ENCODE measurements at regions not wholly inside any gene's neighbourhood (a gene's known extent, or its start where the extent isn't known, plus 50 kb on each side); places are given as distances from the start of the nearest gene placed in this dataset.

GRCh38 chr14:26395726-26396125 lies 202.1 kb downstream of the NOVA1 start:
- no peak for TF ChIP-seq CTCF (IDR thresholded peaks at IDR 0.05; ENCODE audit: low read depth, low read length)
- Histone ChIP-seq H3K27ac (no peak overlapping the region), H3K4me3 (no peak overlapping the region), H3K4me1 (ENCODE audit: low read depth) (peaks cover 18% of the 10 kb centered on the region), H3K27me3 (no peaks in the 10 kb centered on the region), H3K36me3 (no peaks in the 10 kb centered on the region), H3K9me3 (ENCODE audit: low read depth) (no peaks in the 10 kb centered on the region)
- no peak for DNase-seq (ENCODE audit: low read depth in 1 of 2, low spot score in 1 of 2)

- Histone ChIP-seq H3K9me3 (ENCODE audit: low read depth) (no peaks in the 10 kb centered on the region), H3K4me1 (ENCODE audit: low read depth) (peaks cover 19% of the 10 kb centered on the region), H3K27ac (peak overlapping the region; percentile 24), H3K4me3 (no peak overlapping the region), H3K27me3 (no peaks in the 10 kb centered on the region), H3K36me3 (no peaks in the 10 kb centered on the region)
- peak; percentile 62 for TF ChIP-seq CTCF (IDR thresholded peaks at IDR 0.05; ENCODE audit: low read depth, low read length)
- DNase-seq (ENCODE audit: low read depth in 1 of 2, low spot score in 1 of 2), result peak; percentile 50 to 61
Observed at GRCh38 chr14:26394150-26394810, 203.6 kb downstream of the NOVA1 start.

GRCh38 chr14:26392498-26392897 lies 205.3 kb downstream of the NOVA1 start:
- peaks cover 19% of the 10 kb centered on the region for H3K4me1 ChIP-seq (ENCODE audit: low read depth)
- H3K27ac ChIP-seq, result no peak overlapping the region
- no peak for TF ChIP-seq CTCF (IDR thresholded peaks at IDR 0.05; ENCODE audit: low read depth, low read length)
- H3K4me3 ChIP-seq, result no peak overlapping the region
- H3K9me3 ChIP-seq (ENCODE audit: low read depth), result no peaks in the 10 kb centered on the region
- H3K36me3 ChIP-seq, result no peaks in the 10 kb centered on the region
- DNase-seq (ENCODE audit: low read depth in 1 of 2, low spot score in 1 of 2), result no peak
- no peaks in the 10 kb centered on the region for H3K27me3 ChIP-seq

- H3K9me3 ChIP-seq (ENCODE audit: low read depth), result no peaks in the 10 kb centered on the region
- DNase-seq (ENCODE audit: low read depth in 1 of 2, low spot score in 1 of 2), result peak in 1 of 2 donors; percentile 77
- H3K27me3 ChIP-seq, result no peaks in the 10 kb centered on the region
- H3K4me1 ChIP-seq (ENCODE audit: low read depth), result peaks cover 19% of the 10 kb centered on the region
- no peak overlapping the region for H3K27ac ChIP-seq
- no peak for TF ChIP-seq CTCF (IDR thresholded peaks at IDR 0.05; ENCODE audit: low read depth, low read length)
- no peaks in the 10 kb centered on the region for H3K36me3 ChIP-seq
- no peak overlapping the region for H3K4me3 ChIP-seq
Observed at GRCh38 chr14:26389646-26390508, 208.0 kb downstream of the NOVA1 start.

- Histone ChIP-seq H3K4me1 (ENCODE audit: low read depth) (peaks cover 21% of the 10 kb centered on the region), H3K4me3 (no peak overlapping the region), H3K27me3 (no peaks in the 10 kb centered on the region), H3K36me3 (no peaks in the 10 kb centered on the region), H3K9me3 (ENCODE audit: low read depth) (no peaks in the 10 kb centered on the region), H3K27ac (no peak overlapping the region)
- DNase-seq (ENCODE audit: low read depth in 1 of 2, low spot score in 1 of 2), result no peak
- TF ChIP-seq CTCF (IDR thresholded peaks at IDR 0.05; ENCODE audit: low read depth, low read length), result no peak
Observed at GRCh38 chr14:26385310-26385709, 212.5 kb downstream of the NOVA1 start.
